PFSK-1 (cell line): ENCODE measurements at regions not wholly inside any gene's neighbourhood (a gene's known extent, or its start where the extent isn't known, plus 50 kb on each side); places are given as distances from the start of the nearest gene placed in this dataset.

Source experiments
- FOXP2 ChIP-seq: optimal IDR thresholded peaks from 2 replicates; pipeline ENCODE3; 2011; ENCODE audit warnings: borderline replicate concordance, control low read depth, inconsistent platforms; ENCODE audit not compliant: insufficient read depth; ENCODE audit errors: extremely low read length, extremely low read depth
- POLR2AphosphoS5 ChIP-seq: IDR thresholded peaks from 2 replicates; pipeline ENCODE4 v1.6.1; 2012; ENCODE audit warnings: low read depth, mild to moderate bottlenecking, control low read depth, low read length, moderate library complexity
- REST ChIP-seq, 2 experiments: IDR thresholded peaks; 2 replicates each; pipeline versions ENCODE4 v1.6.1 to v1.8.0; 2011 to 2012; ENCODE audit warnings: low read depth in 2 of 2, low read length in 2 of 2, control low read depth in 1 of 2, inconsistent platforms in 1 of 2, mild to moderate bottlenecking in 1 of 2, moderate library complexity in 1 of 2; ENCODE audit not compliant: insufficient read depth in 1 of 2
- SIN3A ChIP-seq: IDR thresholded peaks from 2 replicates; pipeline ENCODE4 v1.6.1; 2012; ENCODE audit warnings: mild to moderate bottlenecking, low read length, moderate library complexity, borderline replicate concordance; ENCODE audit not compliant: insufficient read depth
- TAF1 ChIP-seq: IDR thresholded peaks from 2 replicates; pipeline ENCODE4 v1.6.1; 2012; ENCODE audit warnings: low read length, control low read depth, borderline replicate concordance; ENCODE audit not compliant: insufficient read depth

DNA sequence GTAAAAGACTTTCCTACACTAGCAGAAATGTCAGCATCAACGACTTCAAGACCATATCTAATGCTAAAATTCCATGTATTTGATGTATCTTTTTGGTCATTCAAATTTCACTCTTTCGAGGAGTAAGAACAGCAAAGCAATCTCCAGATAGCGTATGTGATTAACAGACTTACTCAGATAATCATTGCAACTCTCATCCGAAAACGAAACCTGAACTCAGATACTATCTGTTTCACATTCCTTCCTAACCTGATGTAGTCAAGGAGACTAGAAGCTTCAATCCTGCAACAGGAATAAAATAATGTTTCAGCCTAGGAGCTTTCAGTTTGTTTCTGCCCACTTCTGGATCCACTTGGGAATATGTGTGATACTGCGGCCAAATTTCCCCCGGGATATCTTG lies 286.3 kb downstream of the NUAK1 start:
- TF ChIP-seq SIN3A, result no peak
- TF ChIP-seq POLR2AphosphoS5, result no peak
- TF ChIP-seq REST (IDR thresholded peaks at IDR 0.05; ENCODE audit: insufficient read depth in 1 of 2, low read depth in 2 of 2, low read length in 2 of 2), result no peak
- no peak for TF ChIP-seq TAF1
- TF ChIP-seq FOXP2, result no peak

DNA sequence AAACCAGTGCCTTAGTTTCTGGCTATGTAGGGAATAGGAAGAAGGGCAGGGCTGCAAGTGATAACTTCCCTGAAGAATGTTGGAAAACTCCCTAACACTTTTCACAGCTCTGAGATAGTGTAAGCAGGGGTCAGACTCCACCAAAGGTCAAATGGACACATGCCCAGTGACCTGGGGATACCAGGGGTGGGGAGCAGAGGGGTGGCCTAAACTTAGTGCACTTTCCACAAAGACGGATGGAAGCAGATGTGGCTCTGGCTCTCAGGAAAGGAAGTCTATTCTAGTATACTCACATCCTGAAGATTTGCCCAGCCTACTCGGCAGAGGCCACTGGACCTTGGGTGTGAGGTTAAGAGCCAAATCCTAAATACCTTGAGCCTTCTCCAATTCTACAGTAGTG lies 285.8 kb downstream of the NUAK1 start:
- no peak for TF ChIP-seq FOXP2
- TF ChIP-seq REST (IDR thresholded peaks at IDR 0.05; ENCODE audit: insufficient read depth in 1 of 2, low read depth in 2 of 2, low read length in 2 of 2), result no peak

GRCh38 chr12:105854071-105854470 lies 284.7 kb downstream of the NUAK1 start:
- TF ChIP-seq TAF1 (no peak), SIN3A (no peak), REST (IDR thresholded peaks at IDR 0.05; ENCODE audit: insufficient read depth in 1 of 2, low read depth in 2 of 2, low read length in 2 of 2) (no peak), FOXP2 (no peak), POLR2AphosphoS5 (no peak)

GRCh38 chr12:105855361-105856047 lies 283.2 kb downstream of the NUAK1 start:
- TF ChIP-seq REST (IDR thresholded peaks at IDR 0.05; ENCODE audit: insufficient read depth in 1 of 2, low read depth in 2 of 2, low read length in 2 of 2) (no peak), POLR2AphosphoS5 (no peak), SIN3A (no peak), FOXP2 (no peak), TAF1 (no peak)

DNA sequence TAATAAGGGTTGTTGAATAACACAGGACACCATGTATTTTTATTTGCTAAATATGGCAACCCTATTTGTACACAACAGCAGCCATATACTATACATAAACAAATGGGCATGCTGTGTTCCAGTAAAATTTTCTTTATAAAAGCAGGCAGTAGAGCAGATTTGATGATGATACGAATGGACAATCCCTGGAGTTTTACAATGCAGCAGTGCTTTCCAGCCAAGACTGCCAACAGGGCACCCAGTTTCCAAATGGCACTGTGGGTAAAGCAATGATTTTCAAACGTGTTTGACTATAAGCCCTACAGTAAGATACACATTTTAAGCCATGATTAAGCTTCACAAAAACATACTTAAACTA lies 282.7 kb downstream of the NUAK1 start:
- TF ChIP-seq REST (IDR thresholded peaks at IDR 0.05; ENCODE audit: insufficient read depth in 1 of 2, low read depth in 2 of 2, low read length in 2 of 2) (no peak), POLR2AphosphoS5 (no peak), FOXP2 (no peak), SIN3A (no peak), TAF1 (no peak)
